ENCODE measurements at regions not wholly inside any gene's neighbourhood (a gene's known extent, or its start where the extent isn't known, plus 50 kb on each side); places are given as distances from the start of the nearest gene placed in this dataset.

- no peak overlapping the region for H3K27ac Mint-ChIP-seq
- no peak for TF ChIP-seq CTCF (IDR thresholded peaks at IDR 0.05; ENCODE audit: unreplicated experiment)
- no peak for DNase-seq (ENCODE audit: low spot score, unreplicated experiment)
- no peaks in the 10 kb centered on the region for H3K9me3 Mint-ChIP-seq (ENCODE audit: low read depth)
- no peaks in the 10 kb centered on the region for H3K27me3 Mint-ChIP-seq
- H3K4me3 Mint-ChIP-seq (ENCODE audit: low read depth), result no peak overlapping the region
- H3K36me3 Mint-ChIP-seq (ENCODE audit: insufficient read depth), result no peaks in the 10 kb centered on the region
- H3K4me1 Mint-ChIP-seq (ENCODE audit: low read depth), result no peaks in the 10 kb centered on the region
Measured at GRCh38 chr14:87199381-87199780, 793.6 kb downstream of the GALC start.

- Mint-ChIP-seq H3K4me1 (ENCODE audit: low read depth) (no peaks in the 10 kb centered on the region), H3K27ac (no peak overlapping the region), H3K27me3 (no peaks in the 10 kb centered on the region), H3K36me3 (ENCODE audit: insufficient read depth) (no peaks in the 10 kb centered on the region), H3K9me3 (ENCODE audit: low read depth) (no peaks in the 10 kb centered on the region), H3K4me3 (ENCODE audit: low read depth) (no peak overlapping the region)
- TF ChIP-seq CTCF (IDR thresholded peaks at IDR 0.05; ENCODE audit: unreplicated experiment), result no peak
- no peak for DNase-seq (ENCODE audit: low spot score, unreplicated experiment)
Measured at GRCh38 chr14:87196436-87196835, 796.5 kb downstream of the GALC start.

- H3K4me3 Mint-ChIP-seq (ENCODE audit: low read depth), result no peak overlapping the region
- no peaks in the 10 kb centered on the region for H3K9me3 Mint-ChIP-seq (ENCODE audit: low read depth)
- no peaks in the 10 kb centered on the region for H3K36me3 Mint-ChIP-seq (ENCODE audit: insufficient read depth)
- no peak for DNase-seq (ENCODE audit: low spot score, unreplicated experiment)
- peaks cover 3% of the 10 kb centered on the region for H3K27me3 Mint-ChIP-seq
- H3K4me1 Mint-ChIP-seq (ENCODE audit: low read depth), result no peaks in the 10 kb centered on the region
- H3K27ac Mint-ChIP-seq, result no peak overlapping the region
- TF ChIP-seq CTCF (IDR thresholded peaks at IDR 0.05; ENCODE audit: unreplicated experiment), result no peak
Measured at GRCh38 chr14:87187786-87188185, 805.2 kb downstream of the GALC start.

- Mint-ChIP-seq H3K4me3 (ENCODE audit: low read depth) (no peak overlapping the region), H3K27me3 (peaks cover 3% of the 10 kb centered on the region), H3K27ac (no peak overlapping the region), H3K4me1 (ENCODE audit: low read depth) (no peaks in the 10 kb centered on the region), H3K9me3 (ENCODE audit: low read depth) (no peaks in the 10 kb centered on the region), H3K36me3 (ENCODE audit: insufficient read depth) (no peaks in the 10 kb centered on the region)
- no peak for DNase-seq (ENCODE audit: low spot score, unreplicated experiment)
- no peak for TF ChIP-seq CTCF (IDR thresholded peaks at IDR 0.05; ENCODE audit: unreplicated experiment)
Measured at GRCh38 chr14:87186737-87187136, 806.2 kb downstream of the GALC start.

- no peak overlapping the region for H3K27ac Mint-ChIP-seq
- H3K27me3 Mint-ChIP-seq, result peaks cover 3% of the 10 kb centered on the region
- H3K9me3 Mint-ChIP-seq (ENCODE audit: low read depth), result no peaks in the 10 kb centered on the region
- H3K4me1 Mint-ChIP-seq (ENCODE audit: low read depth), result peaks cover 2% of the 10 kb centered on the region
- no peaks in the 10 kb centered on the region for H3K36me3 Mint-ChIP-seq (ENCODE audit: insufficient read depth)
- DNase-seq (ENCODE audit: low spot score, unreplicated experiment), result no peak
- H3K4me3 Mint-ChIP-seq (ENCODE audit: low read depth), result no peak overlapping the region
- TF ChIP-seq CTCF (IDR thresholded peaks at IDR 0.05; ENCODE audit: unreplicated experiment), result no peak
Measured at GRCh38 chr14:87185961-87186560, 806.9 kb downstream of the GALC start.
